ENCODE measurements at regions not wholly inside any gene's neighbourhood (a gene's known extent, or its start where the extent isn't known, plus 50 kb on each side); places are given as distances from the start of the nearest gene placed in this dataset.
A peak's percentile ranks its signal among the peaks of the same experiment; 100 is the strongest.

GRCh38 chr2:120673571-120674061 is 62.1 kb upstream of the GLI2 start:
- DNase-seq (ENCODE audit: low read depth) = no peak
- H3K4me3 ChIP-seq (replicated peaks; ENCODE audit: low read depth, low read length) = no peak overlapping the region
- no peak for TF ChIP-seq CTCF (IDR thresholded peaks at IDR 0.05; ENCODE audit: low read length, missing control alignments)

DNA sequence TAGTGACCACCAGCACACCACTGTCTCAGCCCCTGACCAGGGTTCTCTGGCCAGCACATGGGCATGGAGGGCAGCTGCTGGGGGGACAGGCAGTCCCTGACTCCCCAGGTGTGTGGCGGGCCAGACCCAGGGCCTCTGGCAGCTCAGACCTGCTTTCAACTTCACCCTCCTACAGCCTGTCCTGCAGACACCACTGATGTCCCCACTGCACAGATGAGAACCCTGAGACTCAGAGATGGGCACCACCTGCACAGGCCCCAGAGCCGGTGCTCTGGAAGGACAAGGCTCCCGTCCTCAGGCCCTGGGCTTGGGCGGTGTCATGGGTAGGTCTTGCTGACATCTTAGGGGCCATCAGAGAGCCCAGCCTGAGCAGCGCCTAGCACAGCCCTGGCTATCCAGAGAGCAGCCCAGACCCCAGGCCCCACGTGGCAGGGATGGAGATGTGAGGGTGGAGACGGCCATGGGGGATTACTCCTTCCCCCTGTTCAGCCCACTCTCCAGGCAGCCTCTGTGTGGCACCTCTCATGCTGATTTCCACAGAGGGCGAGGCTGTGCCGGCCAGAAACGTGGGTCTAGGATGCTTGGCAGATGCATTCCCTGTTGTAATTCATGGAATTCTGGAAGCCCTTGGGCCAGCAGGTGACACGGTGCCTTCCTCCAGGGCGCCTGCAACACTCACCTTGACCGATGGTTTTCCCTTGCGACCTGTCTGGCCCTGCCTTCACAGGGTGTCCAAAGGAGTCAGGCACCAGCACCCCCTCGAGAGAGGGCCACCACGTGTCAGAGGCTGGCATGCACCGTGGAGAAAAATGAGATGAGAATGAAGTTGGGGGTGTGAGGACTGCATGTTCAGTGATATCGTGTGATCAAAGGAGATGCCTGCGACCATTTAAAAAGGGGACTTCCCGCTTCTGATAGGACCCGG is 61.2 kb upstream of the GLI2 start:
- DNase-seq (ENCODE audit: low read depth) = no peak
- no peak for TF ChIP-seq CTCF (IDR thresholded peaks at IDR 0.05; ENCODE audit: low read length, missing control alignments)
- H3K4me3 ChIP-seq (replicated peaks; ENCODE audit: low read depth, low read length) = no peak overlapping the region

GRCh38 chr2:120675460-120676130 is 60.1 kb upstream of the GLI2 start:
- DNase-seq (ENCODE audit: low read depth) = peak; percentile 73
- peak; percentile 72 for TF ChIP-seq CTCF (IDR thresholded peaks at IDR 0.05; ENCODE audit: low read length, missing control alignments)
- H3K4me3 ChIP-seq (replicated peaks; ENCODE audit: low read depth, low read length) = no peak overlapping the region

GRCh38 chr2:120677221-120677620 is 58.4 kb upstream of the GLI2 start:
- DNase-seq (ENCODE audit: low read depth) = no peak
- H3K4me3 ChIP-seq (replicated peaks; ENCODE audit: low read depth, low read length) = no peak overlapping the region

DNA sequence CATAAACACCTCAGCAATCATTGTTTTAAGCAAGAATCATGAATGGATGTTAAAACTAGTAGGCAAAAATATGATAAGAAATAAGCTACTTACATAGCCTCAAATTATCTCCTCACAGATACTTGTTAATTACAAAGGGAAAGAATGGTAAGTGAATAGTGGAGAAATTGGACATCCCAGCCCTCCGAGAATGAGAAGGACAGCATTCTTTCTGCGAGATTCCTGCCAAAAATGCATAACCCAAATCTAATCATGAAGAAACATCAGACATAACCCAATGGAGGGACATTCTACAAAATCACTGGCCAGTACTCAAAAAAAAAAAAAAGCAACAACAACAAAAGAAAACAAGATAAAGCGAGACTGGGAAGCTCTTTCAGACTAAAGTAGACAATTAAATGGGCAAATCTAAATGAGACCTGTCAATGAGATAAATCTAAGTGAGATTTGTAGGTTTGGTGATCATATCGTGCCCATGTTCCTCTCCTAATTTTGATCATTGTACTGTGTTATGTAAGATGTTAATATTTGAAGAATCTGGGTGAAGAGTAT is 57.9 kb upstream of the GLI2 start:
- H3K4me3 ChIP-seq (replicated peaks; ENCODE audit: low read depth, low read length) = no peak overlapping the region
- TF ChIP-seq CTCF (IDR thresholded peaks at IDR 0.05; ENCODE audit: low read length, missing control alignments) = no peak
- DNase-seq (ENCODE audit: low read depth) = no peak

More at GRCh38 chr2:120677221-120677620, 58.4 kb upstream of the GLI2 start:
- no peak for TF ChIP-seq CTCF (IDR thresholded peaks at IDR 0.05; ENCODE audit: low read length, missing control alignments)

DNA sequence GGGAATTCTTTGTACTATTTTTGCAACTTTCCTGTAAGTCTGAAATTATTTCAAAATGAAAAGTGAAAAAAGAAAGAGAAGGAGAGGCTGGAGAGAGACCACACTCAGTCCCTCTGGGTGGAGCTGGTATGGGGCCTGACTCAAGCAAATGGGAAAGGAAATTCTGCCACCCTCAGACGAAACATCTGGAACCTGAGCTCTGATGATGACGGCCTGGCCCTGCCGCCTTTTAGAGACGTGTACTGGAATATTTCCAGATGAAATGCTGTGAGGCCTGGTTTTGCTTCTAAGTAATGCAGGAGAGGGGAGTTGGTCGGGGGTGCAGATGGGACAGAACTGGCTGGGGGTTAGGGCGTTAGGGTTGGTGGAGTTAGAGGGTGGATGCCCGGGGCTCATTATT is 57.4 kb upstream of the GLI2 start:
- H3K4me3 ChIP-seq (replicated peaks; ENCODE audit: low read depth, low read length) = no peak overlapping the region
- no peak for DNase-seq (ENCODE audit: low read depth)
- TF ChIP-seq CTCF (IDR thresholded peaks at IDR 0.05; ENCODE audit: low read length, missing control alignments) = no peak
